ENCODE measurements at regions not wholly inside any gene's neighbourhood (a gene's known extent, or its start where the extent isn't known, plus 50 kb on each side); places are given as distances from the start of the nearest gene placed in this dataset.

DNA sequence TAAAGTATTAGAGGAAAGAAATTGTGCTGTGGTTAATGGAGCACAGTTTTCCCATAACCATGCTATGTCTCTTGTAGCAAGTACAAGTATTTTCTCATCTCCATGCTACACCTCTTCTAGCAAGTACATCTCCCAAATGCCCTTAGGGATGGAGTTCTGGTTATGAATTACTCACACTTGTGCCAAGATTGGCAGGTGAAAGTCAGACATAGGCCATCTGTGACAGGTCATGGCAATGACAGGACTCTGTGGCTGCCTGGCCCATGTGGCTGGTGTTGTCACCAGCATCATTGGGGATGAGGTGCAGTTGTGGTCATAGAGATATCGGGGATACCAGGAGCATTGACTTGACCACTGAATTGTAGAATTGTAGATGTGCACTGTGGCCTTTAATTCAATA lies 310.2 kb downstream of the FAT4 start:
- Histone ChIP-seq H3K27ac (no peak overlapping the region), H3K4me1 (replicated peaks in 1 of 2) (no peaks in the 10 kb centered on the region), H3K4me3 (no peak overlapping the region), H3K9me3 (replicated peaks in 1 of 3) (no peaks in the 10 kb centered on the region), H3K36me3 (replicated peaks in 1 of 2) (no peaks in the 10 kb centered on the region), H3K27me3 (no peaks in the 10 kb centered on the region)
- 87 to 94% (median 88%) methylated on average over 1 of the region's 1 CpG for WGBS, 4 donors
- TF ChIP-seq, protein P1, sequence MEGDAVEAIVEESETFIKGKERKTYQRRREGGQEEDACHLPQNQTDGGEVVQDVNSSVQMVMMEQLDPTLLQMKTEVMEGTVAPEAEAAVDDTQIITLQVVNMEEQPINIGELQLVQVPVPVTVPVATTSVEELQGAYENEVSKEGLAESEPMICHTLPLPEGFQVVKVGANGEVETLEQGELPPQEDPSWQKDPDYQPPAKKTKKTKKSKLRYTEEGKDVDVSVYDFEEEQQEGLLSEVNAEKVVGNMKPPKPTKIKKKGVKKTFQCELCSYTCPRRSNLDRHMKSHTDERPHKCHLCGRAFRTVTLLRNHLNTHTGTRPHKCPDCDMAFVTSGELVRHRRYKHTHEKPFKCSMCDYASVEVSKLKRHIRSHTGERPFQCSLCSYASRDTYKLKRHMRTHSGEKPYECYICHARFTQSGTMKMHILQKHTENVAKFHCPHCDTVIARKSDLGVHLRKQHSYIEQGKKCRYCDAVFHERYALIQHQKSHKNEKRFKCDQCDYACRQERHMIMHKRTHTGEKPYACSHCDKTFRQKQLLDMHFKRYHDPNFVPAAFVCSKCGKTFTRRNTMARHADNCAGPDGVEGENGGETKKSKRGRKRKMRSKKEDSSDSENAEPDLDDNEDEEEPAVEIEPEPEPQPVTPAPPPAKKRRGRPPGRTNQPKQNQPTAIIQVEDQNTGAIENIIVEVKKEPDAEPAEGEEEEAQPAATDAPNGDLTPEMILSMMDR (IDR thresholded peaks at IDR 0.05), result no peak
- TF ChIP-seq POLR2A (IDR thresholded peaks at IDR 0.05), result no peak
- DNase-seq, result no peak
- intact Hi-C loops (cut with DNase I), result no loop called here

DNA sequence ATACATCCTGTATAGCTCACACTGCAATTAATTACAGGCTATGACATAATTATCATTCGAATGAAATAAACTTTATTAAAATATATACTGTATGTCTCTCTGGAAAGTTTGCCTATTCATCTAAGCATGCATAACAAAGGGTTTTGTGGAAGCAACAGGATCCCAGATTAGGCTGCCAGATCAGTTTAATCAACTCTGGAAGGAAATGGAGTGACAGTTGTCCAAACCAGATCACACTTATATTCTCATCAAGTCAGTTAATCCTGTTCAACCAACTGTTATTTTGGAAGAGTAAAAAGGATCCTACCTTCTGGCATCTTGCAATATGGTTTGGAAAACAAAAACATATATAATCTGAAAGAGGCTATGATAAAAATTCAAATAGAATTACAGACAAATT lies 312.2 kb downstream of the FAT4 start:
- Histone ChIP-seq H3K4me3 (no peak overlapping the region), H3K4me1 (replicated peaks in 1 of 2) (no peaks in the 10 kb centered on the region), H3K27me3 (no peaks in the 10 kb centered on the region), H3K36me3 (replicated peaks in 1 of 2) (no peaks in the 10 kb centered on the region), H3K27ac (no peak overlapping the region), H3K9me3 (replicated peaks in 1 of 3) (no peaks in the 10 kb centered on the region)
- WGBS, 4 donors, result 29 to 48% (median 43%) methylated on average over 1 of the region's 1 CpG
- no peak for DNase-seq
- intact Hi-C loops (cut with DNase I), result no loop called here
- TF ChIP-seq, protein P1 (IDR thresholded peaks at IDR 0.05), result no peak
- no peak for TF ChIP-seq POLR2A (IDR thresholded peaks at IDR 0.05)

DNA sequence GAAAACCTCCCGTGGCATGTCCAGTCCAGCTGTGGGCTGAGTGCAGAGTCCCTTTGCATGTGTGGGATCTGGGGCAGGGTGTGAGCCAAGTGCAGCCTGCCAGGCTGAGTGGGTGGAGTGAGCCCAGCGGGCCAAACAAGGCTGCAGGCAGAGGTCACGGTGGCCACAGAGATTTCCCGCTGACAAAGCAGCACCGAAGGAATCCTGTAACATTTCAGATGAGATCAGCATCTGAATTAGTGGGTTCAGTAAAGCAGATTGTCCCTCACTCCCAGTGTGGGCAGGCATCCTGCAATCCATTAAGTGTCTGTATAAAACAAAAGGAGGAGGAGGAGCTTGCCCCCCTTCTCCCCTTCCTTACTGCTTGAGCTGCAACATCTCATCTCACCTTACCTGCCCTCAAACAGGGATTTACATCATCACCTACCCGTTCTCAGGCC lies 324.4 kb downstream of the FAT4 start:
- H3K9me3 ChIP-seq (replicated peaks in 1 of 3), result no peaks in the 10 kb centered on the region
- WGBS, 4 donors, result 30 to 55% (median 42%) methylated on average over 6 of the region's 6 CpGs
- no peak for DNase-seq
- intact Hi-C loops (cut with DNase I), result no loop called here
- no peaks in the 10 kb centered on the region for H3K27me3 ChIP-seq
- no peak overlapping the region for H3K4me3 ChIP-seq
- TF ChIP-seq, protein P1 (IDR thresholded peaks at IDR 0.05), result no peak
- no peak overlapping the region for H3K27ac ChIP-seq
- no peaks in the 10 kb centered on the region for H3K36me3 ChIP-seq (replicated peaks in 1 of 2)
- H3K4me1 ChIP-seq (replicated peaks in 1 of 2), result no peaks in the 10 kb centered on the region

DNA sequence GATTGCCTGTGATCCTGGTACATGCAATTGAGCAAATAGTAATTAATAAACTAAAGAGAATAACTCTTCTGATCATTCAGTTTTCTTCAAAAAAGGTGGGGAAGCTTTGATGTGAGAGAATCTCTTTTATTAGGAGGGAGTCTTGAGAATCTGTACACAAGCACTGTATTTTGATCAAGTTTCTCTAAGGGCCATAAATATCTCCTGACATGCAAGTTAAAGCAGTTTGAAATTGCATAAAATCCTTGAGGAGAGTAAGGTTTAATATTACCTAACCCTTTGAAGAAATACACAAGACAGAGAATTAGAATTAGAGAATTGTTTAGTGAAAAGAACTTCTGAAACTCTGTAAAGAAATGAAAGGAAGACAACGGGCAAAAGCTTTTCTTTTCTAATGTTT lies 326.9 kb downstream of the FAT4 start:
- Histone ChIP-seq H3K27ac (no peak overlapping the region), H3K4me3 (no peak overlapping the region), H3K9me3 (replicated peaks in 1 of 3) (no peaks in the 10 kb centered on the region), H3K27me3 (no peaks in the 10 kb centered on the region), H3K36me3 (replicated peaks in 1 of 2) (no peaks in the 10 kb centered on the region), H3K4me1 (replicated peaks in 1 of 2) (no peaks in the 10 kb centered on the region)
- intact Hi-C loops (cut with DNase I), result no loop called here
- WGBS, 4 donors, result 60 to 63% (median 62%) methylated on average over 1 of the region's 1 CpG
- no peak for DNase-seq
- TF ChIP-seq POLR2A (IDR thresholded peaks at IDR 0.05), result no peak
- TF ChIP-seq, protein P1 (IDR thresholded peaks at IDR 0.05), result no peak
